GM18517 (cell line): ENCODE measurements at regions not wholly inside any gene's neighbourhood (a gene's known extent, or its start where the extent isn't known, plus 50 kb on each side); places are given as distances from the start of the nearest gene placed in this dataset.

ENCODE experiments used
- ATAC-seq: cut with Tn5 transposase; IDR thresholded peaks from one replicate; pipeline ENCODE4 v1.9.1; 2021; ENCODE audit warnings: mild to moderate bottlenecking, moderate library complexity; ENCODE audit not compliant: unreplicated experiment

DNA sequence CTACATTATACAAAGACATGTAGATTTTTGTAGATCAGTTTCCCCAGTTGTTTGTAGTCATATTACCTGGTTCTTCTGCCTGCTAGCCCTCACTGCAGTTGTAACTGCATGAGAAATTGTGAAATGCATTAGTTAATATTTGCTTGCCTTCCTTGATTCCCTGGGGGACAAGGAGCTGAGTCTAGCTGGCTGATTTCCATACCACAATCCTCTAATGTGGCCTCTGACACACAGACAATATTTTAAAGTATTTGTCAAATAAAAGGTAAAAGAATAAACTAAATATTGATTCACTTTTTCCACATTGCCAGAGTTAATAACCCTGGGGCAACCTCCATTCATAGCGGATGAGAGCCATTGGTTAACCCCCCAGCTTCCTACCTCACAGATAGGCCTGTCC lies 128.8 kb upstream of the TMEM132C start:
- no peak for ATAC-seq

DNA sequence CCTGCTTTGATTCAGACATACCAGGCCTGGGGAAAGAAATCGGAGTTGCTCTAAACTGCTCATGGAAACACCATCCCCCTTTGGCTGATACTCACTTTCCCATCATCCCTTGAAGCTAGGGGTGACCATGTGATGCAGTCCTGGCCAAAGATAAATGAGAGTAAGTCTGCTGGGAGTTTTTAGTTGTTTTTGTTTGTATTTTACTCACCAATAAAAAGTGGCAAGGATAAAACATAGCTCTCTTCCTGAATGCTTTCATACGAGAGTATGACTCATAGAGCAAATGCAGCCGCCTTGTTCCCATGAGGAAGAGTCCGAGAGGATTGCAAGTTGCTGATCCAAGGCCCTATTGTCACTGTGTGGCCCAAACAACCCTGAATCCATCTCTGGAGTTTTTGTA lies 126.4 kb upstream of the TMEM132C start:
- ATAC-seq = no peak

DNA sequence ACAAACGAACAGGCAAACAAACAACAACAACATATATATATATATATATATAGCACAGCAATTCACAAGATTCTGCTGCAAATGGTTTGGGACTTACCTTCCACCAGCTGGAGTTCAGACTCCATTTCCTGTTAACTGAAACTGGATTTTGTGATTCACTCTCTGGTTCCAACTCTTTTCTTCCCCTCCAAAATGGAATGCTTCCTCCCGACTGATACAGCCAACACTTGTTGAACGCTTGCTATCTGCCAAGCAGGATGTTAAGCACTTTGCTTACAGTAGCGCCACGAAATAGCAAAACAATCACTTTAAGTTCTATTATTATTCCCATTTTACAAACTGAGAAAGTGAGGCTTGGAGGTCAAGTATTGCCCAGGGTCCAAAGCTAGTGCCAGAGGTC lies 116.0 kb upstream of the TMEM132C start:
- ATAC-seq = no peak

DNA sequence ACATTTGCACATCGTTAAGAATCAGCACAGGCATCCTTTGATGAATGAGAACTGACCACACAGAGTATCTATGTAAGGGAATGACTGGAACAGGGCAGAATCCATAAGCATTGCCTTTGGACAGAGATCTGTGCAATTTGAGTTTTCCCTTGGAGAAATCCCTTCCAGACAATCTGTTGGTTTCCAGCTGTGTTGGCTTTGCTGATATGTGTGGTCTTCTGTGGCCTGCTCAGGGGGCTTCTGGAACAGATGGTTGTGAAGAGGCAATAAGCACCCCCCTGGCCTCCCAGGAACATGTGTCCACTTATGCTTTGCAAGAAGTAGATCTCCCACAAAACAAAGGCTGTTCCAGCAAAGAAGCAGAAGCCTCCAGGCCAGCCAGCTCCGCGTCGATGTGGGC lies 111.4 kb upstream of the TMEM132C start:
- ATAC-seq = no peak

DNA sequence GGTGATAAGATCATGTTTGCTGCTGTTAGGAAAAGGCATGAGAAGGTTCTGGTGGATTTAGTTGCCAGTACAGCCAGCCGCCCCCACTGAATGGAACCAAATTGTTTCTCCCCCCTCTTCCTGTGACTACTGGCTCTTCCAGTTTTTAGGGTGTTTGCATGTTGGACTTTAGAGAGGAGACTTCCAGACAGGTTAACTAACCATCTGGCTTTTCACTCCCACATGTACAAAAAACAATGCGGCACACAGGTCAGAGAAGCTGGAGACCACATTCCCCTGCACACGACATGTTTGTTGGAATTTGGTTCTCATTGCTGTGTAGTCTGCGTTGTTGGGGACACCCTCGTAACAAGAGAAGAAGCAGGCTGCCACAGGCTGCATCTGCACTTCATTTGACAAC lies 103.9 kb upstream of the TMEM132C start:
- ATAC-seq = no peak

DNA sequence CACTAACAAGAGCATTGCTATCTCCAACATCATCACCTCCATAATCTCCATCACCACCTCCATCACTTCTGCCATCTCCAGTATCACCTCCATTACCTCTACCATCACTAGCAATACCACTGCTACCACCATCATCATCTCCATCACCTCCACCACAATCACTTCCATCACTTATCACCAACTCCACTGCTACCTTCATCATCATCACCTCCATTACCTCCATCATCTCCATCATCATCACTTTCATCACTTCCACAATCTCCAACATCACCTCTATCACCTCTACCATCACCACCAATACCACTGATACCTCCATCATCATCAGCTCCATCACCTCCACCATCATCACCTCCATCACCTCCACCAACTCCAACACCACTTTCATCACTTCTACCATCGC lies 102.4 kb upstream of the TMEM132C start:
- ATAC-seq = no peak

DNA sequence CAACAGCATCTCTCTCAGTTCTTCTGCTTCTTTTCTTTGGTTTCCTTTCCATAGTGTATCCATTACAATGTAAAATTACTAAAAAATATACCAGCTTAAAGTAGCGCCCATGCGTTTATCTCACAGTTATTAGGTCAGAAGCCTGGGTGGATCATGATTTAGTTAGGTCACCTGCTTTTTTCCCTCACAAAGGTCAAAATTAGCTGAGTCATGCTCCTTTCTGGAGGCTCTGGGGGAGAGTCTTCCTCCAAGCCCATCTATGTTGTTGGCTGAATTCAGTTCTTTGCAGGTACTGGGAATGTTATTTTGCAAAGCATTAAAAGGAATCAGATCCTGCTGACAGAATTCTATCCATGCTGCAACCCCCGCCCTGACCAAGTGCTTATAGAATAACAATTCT lies 101.6 kb upstream of the TMEM132C start:
- ATAC-seq = no peak

DNA sequence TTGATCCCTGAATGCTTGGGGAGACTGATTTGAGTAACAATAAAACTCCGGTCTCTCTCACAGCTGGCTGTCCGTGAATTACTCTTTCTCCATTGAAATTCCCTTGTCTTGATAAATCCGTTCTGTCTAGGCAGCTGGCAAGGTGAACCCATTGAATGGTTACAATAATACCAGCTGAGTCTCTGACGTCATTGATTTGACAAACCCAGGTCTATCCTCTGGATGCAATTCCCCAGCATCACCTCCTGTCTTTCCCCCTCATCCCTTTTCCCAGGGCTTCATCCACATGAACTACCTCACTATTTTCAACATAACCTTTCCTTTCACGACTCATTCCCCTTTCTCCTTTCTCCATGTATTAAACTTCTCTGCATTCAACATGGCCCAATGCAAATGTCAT lies 98.7 kb upstream of the TMEM132C start:
- no peak for ATAC-seq

DNA sequence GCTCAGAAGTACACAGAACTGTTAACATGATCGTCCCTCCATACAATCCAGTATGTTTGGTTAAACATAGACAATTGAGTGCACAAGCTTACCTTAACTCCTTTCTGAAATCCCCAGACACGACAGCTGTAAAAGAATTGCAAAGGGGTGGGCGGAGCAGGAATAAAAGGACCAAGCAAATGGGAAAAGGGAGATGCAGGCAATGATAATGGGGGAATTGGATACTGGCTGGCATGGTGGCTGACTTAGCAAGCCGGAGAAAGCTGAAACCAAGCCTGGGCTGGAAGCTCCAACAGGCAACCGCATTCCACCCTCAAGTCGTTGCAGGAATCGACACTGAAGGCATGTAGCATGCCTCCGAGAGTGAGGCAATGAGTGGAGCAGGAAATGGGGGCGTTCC lies 96.8 kb upstream of the TMEM132C start:
- ATAC-seq = no peak

DNA sequence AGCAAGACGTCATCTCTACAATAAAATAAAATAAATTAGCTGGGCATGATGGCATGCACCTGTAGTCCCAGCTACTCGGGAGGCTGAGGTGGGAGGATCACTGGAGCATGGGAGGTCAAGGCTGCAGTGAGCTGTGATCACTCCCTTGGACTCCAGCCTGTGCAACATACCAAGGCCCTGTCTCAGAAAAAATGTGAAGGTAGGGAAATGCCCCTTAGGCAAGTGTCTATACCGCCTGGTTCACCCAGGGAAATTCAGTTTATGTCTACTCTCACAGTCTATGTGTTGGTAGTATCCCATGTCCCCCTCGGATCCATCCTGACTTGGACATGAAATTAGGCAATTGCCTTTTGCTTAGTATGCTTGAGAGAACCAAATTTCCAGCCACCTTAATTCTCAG lies 88.4 kb upstream of the TMEM132C start:
- no peak for ATAC-seq

DNA sequence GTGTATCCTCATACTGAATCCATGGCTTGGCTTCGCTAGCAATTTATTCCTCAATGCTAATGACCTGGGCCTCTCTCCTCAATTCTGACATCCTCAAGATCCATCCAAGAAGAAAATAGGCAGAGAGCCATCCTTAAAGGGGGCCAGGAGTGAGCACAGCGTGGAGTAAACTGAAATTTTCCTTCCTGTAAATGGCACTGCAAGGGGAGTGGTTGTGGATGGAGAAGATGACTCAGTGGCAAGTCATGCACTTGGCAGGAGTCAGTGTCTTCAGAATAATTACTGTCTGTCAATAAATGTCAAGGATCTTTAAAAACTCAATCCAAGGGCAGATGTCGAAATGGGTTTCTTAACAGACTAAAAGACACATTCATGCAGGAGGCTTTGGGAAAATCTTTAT lies 88.0 kb upstream of the TMEM132C start:
- ATAC-seq = no peak

DNA sequence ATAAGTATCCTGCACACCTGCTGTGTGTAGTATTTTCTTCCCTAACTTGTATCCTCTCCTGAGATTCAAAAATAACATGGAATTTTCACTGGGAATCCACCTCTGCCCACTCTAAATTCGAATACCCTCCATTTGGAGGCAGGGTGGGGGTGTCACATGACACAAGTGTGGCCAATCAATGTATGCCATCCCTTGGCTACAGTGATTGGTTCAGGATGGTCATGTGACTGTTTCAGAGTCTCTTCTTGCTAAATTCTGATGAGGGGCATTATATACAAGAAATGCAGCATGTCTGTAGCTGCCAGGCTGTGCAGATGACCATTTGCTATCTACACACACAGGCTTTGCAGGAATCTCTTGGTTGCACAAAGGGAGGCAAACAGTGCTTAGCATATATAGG lies 86.8 kb upstream of the TMEM132C start:
- ATAC-seq = no peak

DNA sequence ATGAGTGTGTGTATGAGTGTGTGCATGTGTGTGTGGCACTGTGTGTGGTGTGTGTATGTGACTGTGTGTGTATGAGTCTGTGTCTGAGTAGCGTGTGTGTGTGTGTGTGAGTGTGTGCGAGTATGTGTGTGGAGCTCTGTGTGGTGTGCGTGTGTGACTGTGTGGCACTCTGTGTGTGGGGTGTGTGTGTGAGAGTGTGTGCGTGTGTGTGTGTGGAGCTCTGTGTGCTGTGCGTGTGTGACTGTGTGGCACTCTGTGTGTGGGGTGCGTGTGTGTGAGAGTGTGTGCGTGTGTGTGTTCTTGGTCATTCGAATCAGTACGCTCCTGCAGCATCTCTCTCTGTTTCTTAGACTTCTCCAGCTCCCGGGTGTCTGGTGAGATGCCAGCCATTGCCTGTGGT lies 76.9 kb upstream of the TMEM132C start:
- ATAC-seq = no peak

DNA sequence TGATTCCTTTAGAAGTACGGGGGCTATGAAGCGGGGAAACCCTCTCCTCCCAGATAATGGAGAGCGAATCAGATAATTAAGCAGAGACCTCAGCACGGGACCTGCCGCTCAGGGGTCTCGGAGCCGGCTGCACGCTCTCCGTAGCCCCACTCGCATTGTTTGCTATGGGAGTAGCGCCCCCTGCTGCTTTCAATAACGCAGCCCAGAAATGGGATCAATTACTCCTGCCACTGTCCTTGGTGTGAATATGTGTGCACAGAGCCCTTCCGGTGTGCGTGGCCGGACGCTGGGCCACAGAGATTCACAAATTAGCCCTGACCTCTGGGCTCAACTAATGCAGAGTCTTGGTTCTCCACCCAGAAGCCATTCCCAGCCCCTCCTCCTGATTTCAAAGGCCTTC lies 76.4 kb upstream of the TMEM132C start:
- no peak for ATAC-seq

DNA sequence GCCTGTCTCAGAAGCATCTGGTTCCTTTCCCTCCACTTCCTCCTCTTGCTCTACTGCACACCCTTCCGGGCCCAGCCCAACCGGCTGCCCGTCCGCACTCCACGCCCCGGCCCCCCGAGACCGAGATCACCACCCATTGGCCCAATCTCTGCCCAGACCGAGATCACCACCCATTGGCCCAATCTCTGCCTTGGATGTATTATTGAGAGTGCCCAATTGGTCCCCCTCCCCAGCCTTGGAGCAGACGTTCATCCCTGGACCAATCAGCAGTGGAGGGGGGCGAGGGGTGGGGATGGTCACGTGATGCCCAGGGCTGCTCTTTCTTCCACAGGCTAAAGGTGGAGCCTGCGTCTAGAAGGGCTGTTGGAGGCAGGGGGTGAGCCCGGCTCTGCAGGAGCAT lies 75.6 kb upstream of the TMEM132C start:
- ATAC-seq = no peak

DNA sequence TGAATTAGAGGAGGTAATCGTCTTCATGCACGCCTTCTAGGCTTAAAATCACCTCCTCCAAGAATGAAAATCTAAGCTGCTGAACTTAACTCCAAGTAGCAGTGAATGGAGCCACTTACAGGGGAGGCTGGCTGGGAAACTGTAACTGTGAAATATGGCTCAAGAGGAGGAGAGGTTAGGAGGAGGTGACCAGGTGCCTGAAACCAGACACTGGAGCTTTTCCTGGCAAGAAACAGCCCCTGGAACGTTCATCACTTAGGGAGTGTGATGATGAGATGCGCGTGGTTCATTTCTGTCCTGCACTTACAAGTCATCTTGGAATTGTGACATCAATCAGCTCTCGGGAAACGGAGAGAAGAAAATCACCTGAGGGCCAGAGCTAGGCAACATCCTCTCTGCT lies 62.3 kb upstream of the TMEM132C start:
- ATAC-seq = no peak

DNA sequence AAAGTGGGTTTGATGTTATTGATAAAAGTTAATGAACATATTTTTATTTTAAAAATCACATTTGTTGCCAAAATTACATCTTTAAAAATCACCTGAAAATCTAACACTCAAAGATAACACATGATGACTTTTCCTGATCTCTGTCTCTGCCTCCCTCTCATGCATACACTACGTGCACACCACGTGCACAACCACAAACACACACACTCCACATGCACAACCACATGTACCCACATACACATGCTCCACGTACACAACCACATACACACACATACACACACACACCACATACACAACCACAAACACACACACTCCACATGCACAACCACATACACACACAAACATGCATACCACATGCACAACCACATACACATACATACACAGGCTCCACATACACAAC lies 61.8 kb upstream of the TMEM132C start:
- no peak for ATAC-seq

DNA sequence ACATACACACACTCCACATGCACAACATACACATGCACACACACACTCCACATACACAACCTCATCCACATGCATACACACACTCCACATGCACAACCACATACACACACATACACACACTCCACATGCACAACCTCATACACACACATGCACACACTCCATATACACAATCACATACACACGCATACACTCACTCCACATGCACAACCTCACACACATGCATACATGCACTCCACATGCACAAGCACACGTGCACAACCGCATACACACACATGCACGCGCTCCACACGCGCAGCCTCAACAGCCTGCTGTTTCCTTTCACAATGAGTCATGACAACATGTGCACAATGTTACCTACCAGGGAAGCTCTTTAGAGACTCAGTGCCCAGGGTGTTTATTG lies 61.2 kb upstream of the TMEM132C start:
- ATAC-seq = no peak
